ACHN (cell line): ENCODE measurements at regions not wholly inside any gene's neighbourhood (a gene's known extent, or its start where the extent isn't known, plus 50 kb on each side); places are given as distances from the start of the nearest gene placed in this dataset.
A peak's percentile ranks its signal among the peaks of the same experiment; 100 is the strongest.

Experiments used
- DNase-seq: peaks from one replicate; pipeline ENCODE4 v3.0.0-alpha.2; 2015
- in situ Hi-C: cut with HindIII; loops from 2 replicates; pipeline ENCODE4 v1.10.0; 2017; ENCODE audit warnings: low sequenced_read_pairs, low pct_ligation_motif_present, low pct_unique_long_range_greater_than_20kb

DNA sequence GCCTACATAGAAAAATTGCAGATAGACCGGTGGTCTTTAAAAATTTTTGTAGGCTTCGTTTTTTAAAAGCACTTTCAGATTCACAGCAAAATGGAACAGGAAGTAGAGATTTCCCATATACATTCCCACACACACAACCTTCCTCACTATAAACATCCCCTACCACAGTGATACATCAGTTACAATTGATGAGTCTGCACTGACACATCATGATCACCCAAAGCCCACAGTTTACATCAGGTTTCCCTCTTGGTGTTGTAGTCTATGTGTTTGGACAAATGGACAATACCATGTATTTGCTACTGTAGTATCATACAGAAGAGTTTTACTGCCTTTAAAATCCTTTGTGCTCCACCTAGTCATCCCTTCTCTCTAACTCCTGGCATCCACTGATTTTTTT is 113.9 kb upstream of the ADAMTS18 start:
- in situ Hi-C loops: no loop called here
- DNase-seq: no peak

DNA sequence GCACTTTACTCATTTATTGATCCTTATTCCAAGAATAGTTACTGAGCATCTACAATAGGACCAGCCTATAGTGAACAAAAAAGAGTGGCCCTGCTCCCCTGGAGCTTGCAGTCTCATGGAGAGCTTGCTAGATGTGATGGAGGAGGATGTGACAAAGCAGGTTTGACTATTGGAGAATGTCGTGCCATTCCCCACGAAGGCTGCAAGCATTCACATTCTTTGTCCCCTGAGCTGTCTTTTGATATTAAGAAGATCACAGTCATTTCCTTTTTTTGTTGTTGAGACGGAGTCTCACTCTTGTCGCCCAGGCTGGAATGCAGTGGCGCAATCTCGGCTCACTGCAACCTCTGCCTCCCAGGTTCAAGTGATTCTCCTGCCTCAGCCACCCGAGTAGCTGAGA is 115.0 kb upstream of the ADAMTS18 start:
- DNase-seq: no peak
- in situ Hi-C loops: no loop called here

DNA sequence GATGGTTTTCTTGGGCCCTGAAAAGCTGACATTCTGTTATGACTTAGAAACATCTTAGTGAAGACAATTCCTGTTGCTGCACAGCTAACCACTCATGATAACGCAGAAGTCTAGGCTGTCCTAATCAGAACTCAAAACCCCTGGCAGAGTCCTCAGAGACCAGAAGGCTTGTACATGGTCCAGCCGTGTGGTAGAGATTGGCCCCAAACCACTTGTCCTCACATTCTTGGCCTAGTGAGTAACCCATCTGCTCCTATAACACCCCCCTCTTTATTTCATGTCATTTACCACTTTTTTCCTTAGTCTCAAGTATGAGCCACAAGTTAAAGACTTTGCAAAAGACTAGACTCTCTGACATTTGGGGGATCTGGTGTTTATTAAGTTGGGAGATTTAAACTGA is 116.5 kb upstream of the ADAMTS18 start:
- in situ Hi-C loops: no loop called here
- DNase-seq: no peak

DNA sequence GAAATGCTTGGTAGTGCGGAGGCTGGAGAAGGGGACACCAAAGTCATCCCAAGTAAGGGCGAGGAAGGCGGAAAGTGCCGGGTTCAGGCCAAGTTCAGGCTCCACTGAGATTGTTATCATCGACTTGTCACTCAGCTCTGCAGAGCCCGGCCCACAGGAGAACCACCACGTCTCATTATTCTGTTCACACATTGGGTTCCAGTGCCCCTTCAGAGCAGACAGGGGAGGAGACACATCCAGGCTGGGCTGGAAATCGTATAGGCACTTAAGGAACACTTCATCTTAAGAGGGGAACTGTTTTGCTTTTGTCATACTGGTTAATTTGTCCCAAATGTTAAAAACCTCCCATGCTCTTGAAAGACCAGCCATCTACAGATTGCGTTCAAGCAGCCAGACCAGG is 118.3 kb upstream of the ADAMTS18 start:
- DNase-seq: no peak
- in situ Hi-C loops: no loop called here

DNA sequence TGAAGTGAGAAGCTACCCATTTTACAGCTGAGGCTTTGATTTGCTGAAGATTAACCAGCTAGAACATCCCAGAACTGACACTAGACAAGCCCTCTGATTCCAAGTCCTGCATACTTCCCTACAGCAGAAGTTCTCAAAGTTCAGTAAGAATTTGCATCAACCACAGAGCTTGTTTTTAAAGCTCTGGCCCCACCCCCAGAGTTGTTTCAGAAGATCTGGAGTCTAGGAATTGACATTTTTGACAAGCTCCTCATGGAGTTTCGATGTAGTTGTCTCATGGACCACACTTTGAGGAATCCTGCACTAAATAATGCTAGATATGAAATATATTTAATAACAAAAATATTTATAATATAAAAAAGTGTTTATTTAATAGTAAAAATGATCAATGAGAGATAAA is 120.3 kb upstream of the ADAMTS18 start:
- in situ Hi-C loops: no loop called here
- peak; percentile 42 for DNase-seq

DNA sequence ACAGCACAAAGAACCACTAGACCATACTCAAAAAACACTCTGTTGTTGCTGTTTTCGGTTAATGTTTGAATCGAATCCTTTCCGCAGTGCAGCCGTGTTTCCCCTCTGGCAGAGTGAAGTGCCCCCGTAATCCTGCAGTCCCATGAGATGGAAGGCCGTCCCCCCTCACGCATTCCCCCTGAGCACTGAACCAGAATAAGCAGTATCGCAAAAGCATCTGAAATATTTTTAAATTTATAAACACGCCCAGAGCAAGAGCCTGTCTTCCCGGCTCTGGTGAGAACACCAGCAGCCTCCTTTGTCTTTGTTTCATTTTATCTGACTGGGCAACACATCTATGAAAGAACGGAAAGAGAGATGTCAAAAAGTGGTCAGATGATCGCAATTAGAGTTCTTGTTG is 121.0 kb upstream of the ADAMTS18 start:
- in situ Hi-C loops: no loop called here
- DNase-seq: peak; percentile 85

DNA sequence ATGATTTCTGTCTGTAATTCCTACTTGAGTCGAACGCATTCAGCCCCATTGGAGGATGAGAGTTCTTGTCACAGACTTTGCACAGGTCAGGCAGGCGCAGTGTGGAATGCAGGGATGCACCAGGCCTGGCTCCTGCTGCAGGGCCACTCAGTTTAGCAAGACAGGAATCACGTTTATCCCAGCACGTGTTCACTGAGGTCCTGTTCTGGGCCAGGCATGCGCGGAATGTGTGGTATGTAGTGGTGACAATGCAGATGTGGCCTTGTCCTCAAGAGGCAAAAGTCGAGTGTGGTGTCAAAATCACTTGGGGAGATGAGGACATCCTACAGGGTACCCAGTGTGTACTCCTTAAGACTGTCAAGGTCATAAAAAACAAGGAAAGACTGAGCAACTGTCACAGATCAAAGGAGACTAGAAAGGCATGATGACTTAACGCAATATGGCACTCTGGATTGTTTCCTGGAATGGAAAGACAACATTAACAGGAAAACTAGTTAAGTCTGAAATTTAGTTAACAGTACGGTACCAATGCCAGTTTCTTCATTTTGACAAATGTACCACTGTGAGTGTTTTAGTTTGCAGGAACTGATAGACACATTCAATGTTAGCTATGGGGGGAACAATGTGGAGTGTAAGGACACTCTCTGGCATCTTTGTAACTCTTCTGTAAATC is 121.5 kb upstream of the ADAMTS18 start:
- peak; percentile 65 for DNase-seq
- in situ Hi-C loops: no loop called here

DNA sequence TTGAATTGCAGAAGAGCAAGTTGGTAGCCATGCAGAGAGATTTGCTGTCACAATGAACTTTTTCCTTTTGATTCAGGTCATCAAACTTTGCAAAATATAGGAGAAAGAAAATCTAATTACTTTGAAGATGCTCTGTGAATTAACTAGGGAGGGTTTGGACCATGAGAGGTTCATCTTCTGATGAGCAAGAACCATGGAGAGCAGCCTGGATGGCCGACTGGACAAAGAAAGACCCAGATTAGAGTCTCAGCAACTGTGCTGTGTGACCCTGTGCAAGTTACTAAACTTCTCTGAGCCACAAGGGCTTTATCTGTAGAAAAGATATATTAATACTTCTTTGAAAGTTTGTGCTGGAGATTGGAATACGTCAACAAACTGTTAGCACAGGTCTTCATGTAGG is 122.6 kb upstream of the ADAMTS18 start:
- in situ Hi-C loops: no loop called here
- DNase-seq: no peak

DNA sequence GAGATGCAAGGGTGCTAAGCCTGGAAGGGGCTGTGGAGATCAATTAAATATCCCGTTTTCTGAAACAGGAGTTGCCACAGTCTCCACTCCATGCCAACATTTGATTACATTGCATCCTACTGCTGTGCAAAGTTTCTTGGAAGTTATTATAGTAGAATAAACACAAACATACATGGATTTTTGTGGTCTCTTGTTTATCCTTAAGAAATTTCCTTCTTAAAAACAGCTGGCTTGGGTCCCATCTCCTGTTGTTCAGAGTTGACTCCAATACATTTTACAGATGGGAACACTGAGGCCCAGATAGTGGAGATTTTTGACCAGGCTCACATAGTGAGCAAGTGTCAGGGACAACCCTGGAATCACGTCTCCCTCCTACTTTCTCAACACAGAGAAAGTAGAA is 124.0 kb upstream of the ADAMTS18 start:
- no peak for DNase-seq
- in situ Hi-C loops: no loop called here

DNA sequence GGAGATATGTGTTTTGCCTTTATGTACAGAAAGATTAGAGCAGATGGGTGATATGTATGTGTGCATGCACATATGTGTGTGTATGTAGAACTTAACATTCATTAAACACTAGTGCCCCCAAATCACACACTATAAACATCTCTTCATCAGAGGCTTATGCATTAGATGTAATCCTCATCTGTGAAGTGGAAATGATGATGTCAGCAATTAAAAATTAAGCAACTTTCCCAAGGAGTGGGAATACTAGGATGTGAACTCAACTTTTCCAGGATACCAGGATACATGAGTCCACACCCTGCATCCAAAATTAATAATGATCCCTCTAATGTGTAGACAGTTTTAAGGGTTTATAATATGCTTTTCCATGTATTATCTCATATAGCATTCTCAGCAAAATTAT is 127.7 kb upstream of the ADAMTS18 start:
- DNase-seq: no peak
- in situ Hi-C loops: no loop called here

DNA sequence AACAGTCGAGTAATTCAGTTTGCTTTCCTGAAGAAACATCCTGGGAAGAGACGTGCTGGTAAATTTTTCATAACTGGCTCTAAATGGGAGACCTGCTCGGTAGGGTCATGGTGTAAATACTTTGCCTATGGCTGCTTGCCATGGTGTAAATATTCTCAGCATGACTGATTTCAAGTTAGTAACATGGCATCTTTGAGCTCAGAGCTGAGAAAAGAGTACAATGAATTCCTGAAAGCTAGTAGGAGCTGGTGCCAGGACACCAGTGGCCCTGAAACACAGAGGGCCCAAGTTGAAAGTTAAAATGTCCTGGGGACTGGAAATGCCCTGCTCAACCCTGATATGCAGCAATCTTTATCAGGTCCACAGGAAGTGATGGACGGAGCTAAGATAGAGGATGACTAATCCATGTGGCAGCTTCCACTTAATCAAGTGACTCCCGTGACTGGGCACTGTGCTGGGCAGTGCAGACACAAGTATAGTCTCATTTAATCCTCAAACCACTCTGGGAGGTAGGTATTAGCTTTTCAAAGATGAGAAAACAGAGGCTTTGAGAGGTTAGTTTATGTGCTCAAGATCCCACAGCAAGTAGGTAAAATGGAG is 130.1 kb upstream of the ADAMTS18 start:
- DNase-seq: peak; percentile 58
- in situ Hi-C loops: no loop called here

DNA sequence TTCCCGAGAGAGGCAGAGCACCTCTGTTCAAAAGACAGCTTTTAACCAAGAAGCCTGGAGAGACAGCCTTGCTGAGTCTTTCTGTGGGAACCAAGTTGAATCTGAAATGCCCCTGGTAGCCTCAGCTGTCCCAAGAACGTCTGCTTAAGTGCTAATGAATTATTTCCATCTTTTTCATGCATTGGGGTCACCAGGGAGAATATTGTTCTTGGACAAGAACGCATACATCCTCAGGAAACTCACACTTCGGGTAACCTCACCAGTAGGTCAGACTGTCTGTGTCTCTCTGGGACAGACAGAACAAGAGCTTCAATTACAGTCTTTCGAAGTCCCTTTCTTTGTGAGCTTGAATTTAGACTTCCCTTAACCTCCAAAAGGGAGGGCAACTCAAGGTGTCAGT is 134.6 kb upstream of the ADAMTS18 start:
- no peak for DNase-seq
- in situ Hi-C loops: no loop called here

DNA sequence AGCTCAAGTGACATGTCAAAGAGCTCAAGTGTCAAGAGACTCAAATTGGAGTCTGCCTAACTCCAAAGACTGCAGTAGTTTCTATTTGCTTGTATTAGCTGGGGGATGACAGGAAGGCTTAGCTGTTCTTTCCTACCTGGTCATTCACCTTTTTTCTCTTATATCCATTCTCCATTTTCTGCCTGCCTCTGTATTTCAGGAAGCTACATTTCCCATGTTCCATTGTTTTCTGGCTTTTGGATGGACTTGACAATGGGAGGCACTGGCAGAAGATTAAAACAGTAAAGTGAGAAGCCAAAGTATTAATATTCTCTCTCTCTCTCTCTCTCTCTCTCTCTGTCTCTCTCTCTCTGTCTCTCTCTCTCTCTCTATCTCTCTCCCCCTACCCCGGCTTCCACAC is 135.7 kb upstream of the ADAMTS18 start:
- in situ Hi-C loops: no loop called here
- no peak for DNase-seq

DNA sequence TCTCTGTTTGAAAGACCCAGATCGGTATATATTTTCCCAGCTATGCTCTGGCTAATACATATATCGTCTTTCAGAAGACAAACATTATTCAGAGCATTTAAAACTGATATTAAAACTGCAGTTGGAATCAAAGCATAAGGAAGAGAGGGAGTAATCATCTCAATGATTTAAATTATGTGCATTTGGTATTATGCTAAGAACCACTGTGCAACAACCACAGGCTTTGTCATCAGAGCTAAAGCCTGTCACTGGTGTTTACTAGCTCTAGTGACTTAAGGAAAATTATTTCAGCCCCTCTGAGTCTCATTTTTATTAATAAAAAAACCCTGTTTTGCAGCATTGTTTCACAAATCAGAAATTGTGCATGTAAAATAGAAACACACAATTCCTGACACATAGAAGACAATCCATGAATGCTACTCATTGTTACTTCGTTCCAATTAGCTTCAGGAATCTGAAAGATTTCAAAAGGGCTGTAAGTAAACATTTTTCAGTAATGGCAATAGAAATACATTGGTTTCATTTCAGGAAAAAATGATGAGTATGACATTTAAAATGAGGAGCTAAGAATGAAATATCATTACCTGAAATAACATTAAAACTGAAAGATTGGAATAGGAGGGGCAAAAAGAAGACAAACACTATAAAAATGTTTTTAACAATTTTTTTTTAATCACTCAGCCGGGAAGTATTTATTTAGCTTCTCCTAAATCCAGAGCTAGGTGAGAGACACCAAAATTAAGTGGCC is 136.5 kb upstream of the ADAMTS18 start:
- no peak for DNase-seq
- in situ Hi-C loops: no loop called here

DNA sequence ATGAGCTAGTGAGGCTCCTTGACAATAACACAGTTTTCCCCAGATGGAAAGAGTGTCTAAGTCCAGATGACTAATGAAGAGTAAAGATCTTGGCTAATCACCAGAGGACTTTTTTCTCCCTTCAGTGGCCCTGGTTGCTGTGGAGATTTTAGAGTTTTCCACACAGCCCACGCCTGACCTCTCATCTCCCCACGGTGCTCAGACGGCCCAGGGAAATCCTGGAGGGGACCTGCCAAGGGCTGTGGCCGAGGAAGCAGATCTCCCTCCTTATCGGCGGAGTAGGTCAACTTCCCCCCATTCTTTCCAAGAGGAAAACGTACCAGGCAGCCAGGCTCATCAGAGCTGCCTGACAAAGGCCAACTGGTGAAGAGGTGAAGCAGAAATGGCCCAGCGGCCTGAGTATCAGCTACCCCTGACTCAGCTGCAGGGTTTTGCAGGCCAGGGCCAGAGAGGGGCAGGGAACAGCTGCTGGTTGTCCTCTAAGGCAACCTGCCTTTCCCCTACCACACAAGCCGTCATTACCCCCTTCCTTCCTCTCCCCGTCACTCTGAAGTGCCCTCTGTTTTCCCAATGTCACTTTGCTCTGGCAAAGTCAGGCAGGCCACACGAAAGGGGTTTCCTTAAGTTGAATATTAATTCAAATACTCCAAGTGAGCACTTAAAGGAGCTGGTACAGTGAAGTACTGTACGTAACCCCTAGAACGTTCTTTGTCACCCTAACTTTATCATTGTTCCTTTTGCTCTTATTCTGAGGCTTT is 140.2 kb upstream of the ADAMTS18 start:
- in situ Hi-C loops: no loop called here
- no peak for DNase-seq

DNA sequence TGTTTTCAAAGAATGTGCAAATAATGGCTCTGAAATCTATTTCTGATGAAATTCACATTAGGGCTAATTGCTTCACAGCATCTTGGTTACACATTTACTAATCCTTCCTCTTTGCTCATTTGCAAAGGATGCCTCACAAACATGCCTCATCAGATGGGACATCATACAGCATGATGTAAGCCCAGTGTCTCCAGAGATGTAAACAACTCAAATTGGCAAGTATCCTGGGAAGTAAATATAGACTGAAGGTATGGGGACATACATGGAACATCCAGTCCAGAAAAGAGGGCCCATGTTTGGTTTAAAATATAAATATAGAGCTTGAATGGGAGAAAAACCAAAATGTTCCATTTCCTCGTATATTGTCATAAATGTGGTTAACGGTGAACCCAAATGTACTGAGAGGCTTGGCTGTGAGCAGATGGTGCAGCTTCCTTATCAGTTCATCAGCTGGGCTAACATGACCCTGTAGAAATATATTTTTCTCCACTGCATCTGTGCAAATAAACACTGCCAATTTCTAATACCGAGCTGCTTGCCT is 142.9 kb upstream of the NUDT7 start:
- DNase-seq: no peak
- in situ Hi-C loops: no loop called here

DNA sequence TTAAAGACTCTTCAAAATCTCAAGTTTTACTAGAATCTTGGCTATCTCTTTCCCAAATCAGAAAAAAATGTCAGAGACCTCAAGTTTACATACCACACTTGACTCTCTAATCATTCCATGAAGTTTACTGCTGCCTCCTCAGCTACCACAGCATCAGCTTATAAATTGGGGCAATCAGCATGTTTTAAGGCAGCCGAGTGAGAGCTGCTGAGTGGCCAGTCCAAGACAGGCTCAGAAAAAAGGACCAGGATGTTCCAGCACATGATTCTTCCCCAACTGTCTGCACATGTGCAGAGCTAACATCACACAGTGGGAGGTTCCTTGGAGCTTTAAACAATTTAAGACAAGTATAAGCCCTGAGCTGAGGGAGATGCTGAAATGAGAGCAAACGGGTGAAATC is 140.6 kb upstream of the NUDT7 start:
- DNase-seq: no peak
- in situ Hi-C loops: loop anchor here (10.0 kb wide), 1 partner anchor 357 kb away; no protein-coding TSS in a partner anchor

DNA sequence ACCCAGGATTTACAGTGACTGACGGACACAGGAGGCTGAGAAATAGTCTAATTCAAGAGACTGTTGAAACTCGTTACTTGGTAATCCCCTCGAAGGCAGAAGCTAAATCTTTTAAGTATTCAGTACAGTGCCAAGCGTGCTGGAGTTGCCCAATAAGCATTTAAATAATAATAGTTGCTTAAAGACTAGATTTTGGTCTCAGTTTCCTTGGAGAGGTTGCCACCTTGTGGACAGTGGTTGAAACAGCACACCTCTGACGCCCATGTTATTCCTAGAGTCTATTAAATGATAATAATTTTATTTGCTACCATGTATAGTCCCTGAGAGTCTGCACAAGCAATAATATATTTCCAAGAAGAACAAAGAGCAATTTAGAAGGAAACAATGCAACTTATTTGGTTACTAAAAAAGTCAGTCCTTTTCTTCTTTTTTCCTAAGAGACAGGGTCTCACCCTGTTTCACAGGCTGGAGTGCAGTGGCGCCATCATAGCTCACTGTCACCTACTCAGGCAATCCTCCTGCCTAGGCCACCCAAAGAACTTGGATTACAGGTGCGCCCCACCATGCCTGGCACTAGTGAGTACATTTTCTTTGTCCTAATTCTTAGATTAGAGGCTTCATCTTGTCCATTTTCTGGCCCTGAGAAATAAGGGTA is 138.0 kb upstream of the NUDT7 start:
- peak; percentile 81 for DNase-seq

More for the DNA sequence above, 138.0 kb upstream of the NUDT7 start:
- in situ Hi-C loops: loop anchor here (10.0 kb wide), 1 partner anchor 360 kb away; no protein-coding TSS in a partner anchor
